ENCODE measurements at regions not wholly inside any gene's neighbourhood (a gene's known extent, or its start where the extent isn't known, plus 50 kb on each side); places are given as distances from the start of the nearest gene placed in this dataset.

DNA sequence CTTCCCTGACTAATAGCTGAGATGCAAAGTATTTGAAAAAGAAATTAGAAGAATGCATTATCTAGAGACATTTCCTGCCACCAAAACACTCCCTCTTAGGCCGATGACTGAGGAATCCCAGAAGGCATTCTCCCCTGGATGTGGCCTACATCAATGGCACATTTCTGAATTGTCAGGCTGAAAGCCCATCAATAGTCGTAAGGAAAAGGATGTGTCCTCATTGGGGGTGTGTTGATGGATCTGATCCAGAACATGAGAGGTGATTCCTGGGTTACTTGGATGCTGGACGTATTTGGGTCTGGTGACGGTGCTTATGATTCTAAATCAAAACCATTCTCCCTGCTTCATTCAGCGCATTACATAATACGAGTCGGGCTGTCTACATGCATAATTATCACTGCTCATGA, 216.9 kb upstream of the CDIN1 start:
- no peak for TF ChIP-seq CEBPB (IDR thresholded peaks at IDR 0.05)
- TF ChIP-seq, protein P1, sequence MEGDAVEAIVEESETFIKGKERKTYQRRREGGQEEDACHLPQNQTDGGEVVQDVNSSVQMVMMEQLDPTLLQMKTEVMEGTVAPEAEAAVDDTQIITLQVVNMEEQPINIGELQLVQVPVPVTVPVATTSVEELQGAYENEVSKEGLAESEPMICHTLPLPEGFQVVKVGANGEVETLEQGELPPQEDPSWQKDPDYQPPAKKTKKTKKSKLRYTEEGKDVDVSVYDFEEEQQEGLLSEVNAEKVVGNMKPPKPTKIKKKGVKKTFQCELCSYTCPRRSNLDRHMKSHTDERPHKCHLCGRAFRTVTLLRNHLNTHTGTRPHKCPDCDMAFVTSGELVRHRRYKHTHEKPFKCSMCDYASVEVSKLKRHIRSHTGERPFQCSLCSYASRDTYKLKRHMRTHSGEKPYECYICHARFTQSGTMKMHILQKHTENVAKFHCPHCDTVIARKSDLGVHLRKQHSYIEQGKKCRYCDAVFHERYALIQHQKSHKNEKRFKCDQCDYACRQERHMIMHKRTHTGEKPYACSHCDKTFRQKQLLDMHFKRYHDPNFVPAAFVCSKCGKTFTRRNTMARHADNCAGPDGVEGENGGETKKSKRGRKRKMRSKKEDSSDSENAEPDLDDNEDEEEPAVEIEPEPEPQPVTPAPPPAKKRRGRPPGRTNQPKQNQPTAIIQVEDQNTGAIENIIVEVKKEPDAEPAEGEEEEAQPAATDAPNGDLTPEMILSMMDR (IDR thresholded peaks at IDR 0.05): no peak
- TF ChIP-seq RNF2 (IDR thresholded peaks at IDR 0.05; ENCODE audit: borderline replicate concordance, low read depth): no peak
- no peak for TF ChIP-seq E2F6 (IDR thresholded peaks at IDR 0.05; ENCODE audit: borderline replicate concordance, low read depth)
- TF ChIP-seq, protein P2, sequence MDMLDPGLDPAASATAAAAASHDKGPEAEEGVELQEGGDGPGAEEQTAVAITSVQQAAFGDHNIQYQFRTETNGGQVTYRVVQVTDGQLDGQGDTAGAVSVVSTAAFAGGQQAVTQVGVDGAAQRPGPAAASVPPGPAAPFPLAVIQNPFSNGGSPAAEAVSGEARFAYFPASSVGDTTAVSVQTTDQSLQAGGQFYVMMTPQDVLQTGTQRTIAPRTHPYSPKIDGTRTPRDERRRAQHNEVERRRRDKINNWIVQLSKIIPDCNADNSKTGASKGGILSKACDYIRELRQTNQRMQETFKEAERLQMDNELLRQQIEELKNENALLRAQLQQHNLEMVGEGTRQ (IDR thresholded peaks at IDR 0.05): no peak
- no peak for TF ChIP-seq REST (IDR thresholded peaks at IDR 0.05)
- TF ChIP-seq NFE2L2 (conservative IDR thresholded peaks at IDR 0.05; ENCODE audit: low read length): no peak
- TF ChIP-seq RAD21 (conservative IDR thresholded peaks at IDR 0.05 in 1 of 2, IDR thresholded peaks at IDR 0.05 in 1 of 2): no peak
- TF ChIP-seq POLR2A (IDR thresholded peaks at IDR 0.05; ENCODE audit: low read length): no peak
- TF ChIP-seq ZNF302 (CRISPR knock-in tag; IDR thresholded peaks at IDR 0.05): no peak
- TF ChIP-seq EHMT2 (IDR thresholded peaks at IDR 0.05; ENCODE audit: low read depth): no peak
